ENCODE measurements at regions not wholly inside any gene's neighbourhood (a gene's known extent, or its start where the extent isn't known, plus 50 kb on each side); places are given as distances from the start of the nearest gene placed in this dataset.
A peak's percentile ranks its signal among the peaks of the same experiment; 100 is the strongest.

- no peak for DNase-seq (ENCODE audit: low read depth)
Measured at GRCh38 chr9:84393266-84393950, 52.9 kb upstream of the SLC28A3 start.

- DNase-seq (ENCODE audit: low read depth), result no peak
Measured at GRCh38 chr9:84394036-84394435, 53.5 kb upstream of the SLC28A3 start.

GRCh38 chr9:84397151-84397728 lies 56.7 kb upstream of the SLC28A3 start:
- DNase-seq (ENCODE audit: low read depth), result peak; percentile 77

GRCh38 chr9:84397822-84398221 lies 57.3 kb upstream of the SLC28A3 start:
- peak; percentile 76 for DNase-seq (ENCODE audit: low read depth)

- no peak for DNase-seq (ENCODE audit: low read depth)
Measured at GRCh38 chr9:84402517-84402916, 62.0 kb upstream of the SLC28A3 start.

- DNase-seq (ENCODE audit: low read depth), result no peak
Measured at GRCh38 chr9:84403288-84403687, 62.7 kb upstream of the SLC28A3 start.

GRCh38 chr9:84404095-84404686 lies 63.6 kb upstream of the SLC28A3 start:
- DNase-seq (ENCODE audit: low read depth), result no peak

- no peak for DNase-seq (ENCODE audit: low read depth)
Measured at GRCh38 chr9:84405667-84406066, 65.1 kb upstream of the SLC28A3 start.

- DNase-seq (ENCODE audit: low read depth), result no peak
Measured at GRCh38 chr9:84408416-84408815, 67.9 kb upstream of the SLC28A3 start.

GRCh38 chr9:84411683-84412267 lies 71.2 kb upstream of the SLC28A3 start:
- DNase-seq (ENCODE audit: low read depth), result no peak

GRCh38 chr9:84412654-84413053 lies 72.1 kb upstream of the SLC28A3 start:
- DNase-seq (ENCODE audit: low read depth), result no peak

GRCh38 chr9:84413301-84413700 lies 72.7 kb upstream of the SLC28A3 start:
- no peak for DNase-seq (ENCODE audit: low read depth)

GRCh38 chr9:84419031-84419602 lies 78.6 kb upstream of the SLC28A3 start:
- peak; percentile 2 for DNase-seq (ENCODE audit: low read depth)

GRCh38 chr9:84424931-84425330 lies 84.4 kb upstream of the SLC28A3 start:
- DNase-seq (ENCODE audit: low read depth), result no peak

- DNase-seq (ENCODE audit: low read depth), result no peak
Measured at GRCh38 chr9:84432746-84433145, 92.2 kb upstream of the SLC28A3 start.

- no peak for DNase-seq (ENCODE audit: low read depth)
Measured at GRCh38 chr9:84435902-84436301, 95.3 kb upstream of the SLC28A3 start.

GRCh38 chr9:84436386-84437109 lies 96.0 kb upstream of the SLC28A3 start:
- DNase-seq (ENCODE audit: low read depth), result no peak

GRCh38 chr9:84438391-84438790 lies 97.8 kb upstream of the SLC28A3 start:
- DNase-seq (ENCODE audit: low read depth), result no peak

- no peak for DNase-seq (ENCODE audit: low read depth)
Measured at GRCh38 chr9:84439250-84439649, 98.7 kb upstream of the SLC28A3 start.

- DNase-seq (ENCODE audit: low read depth), result no peak
Measured at GRCh38 chr9:84442712-84443111, 102.2 kb upstream of the SLC28A3 start.

GRCh38 chr9:84445737-84446136 lies 105.2 kb upstream of the SLC28A3 start:
- DNase-seq (ENCODE audit: low read depth), result no peak

- DNase-seq (ENCODE audit: low read depth), result no peak
Measured at GRCh38 chr9:84447305-84447704, 106.7 kb upstream of the SLC28A3 start.

Measured in ELR (cell line).